NCI-H2029 treated with DMSO at 0.1 percent for 48 hours (cell line): ENCODE measurements at regions not wholly inside any gene's neighbourhood (a gene's known extent, or its start where the extent isn't known, plus 50 kb on each side); places are given as distances from the start of the nearest gene placed in this dataset.
"Not testable (repeated sequence)": the region's sequence is repeated elsewhere in the genome, so short reads cannot be mapped to it uniquely, and the experiment has no call there.

Source experiments
- DNase-seq: peaks from one replicate; lab custom pipeline; 2025; lab: John Stamatoyannopoulos, UW

- not testable (repeated sequence) for DNase-seq
These were observed 644.2 kb upstream of the PRMT6 start for GRCh38 chr1:106412321-106412720.

DNA sequence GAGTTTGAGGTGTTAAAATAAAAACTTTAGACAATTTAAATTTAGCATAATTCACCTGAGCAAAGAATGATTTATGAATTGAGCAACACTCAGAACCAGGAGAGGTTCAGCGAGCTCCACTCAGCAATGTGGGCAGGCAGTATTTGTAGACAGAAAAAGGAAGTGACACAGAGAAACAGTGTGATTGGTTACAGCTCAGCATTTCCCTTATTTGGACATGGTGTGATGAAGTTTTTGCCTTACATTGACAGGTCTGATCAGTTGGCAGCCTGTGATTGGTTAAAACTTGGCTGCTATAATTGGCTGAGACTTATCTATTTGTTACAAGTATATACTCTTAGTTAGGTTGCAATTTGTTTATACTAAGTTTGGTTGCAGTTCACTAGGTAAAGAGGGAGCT is 621.2 kb upstream of the PRMT6 start:
- no peak for DNase-seq

DNA sequence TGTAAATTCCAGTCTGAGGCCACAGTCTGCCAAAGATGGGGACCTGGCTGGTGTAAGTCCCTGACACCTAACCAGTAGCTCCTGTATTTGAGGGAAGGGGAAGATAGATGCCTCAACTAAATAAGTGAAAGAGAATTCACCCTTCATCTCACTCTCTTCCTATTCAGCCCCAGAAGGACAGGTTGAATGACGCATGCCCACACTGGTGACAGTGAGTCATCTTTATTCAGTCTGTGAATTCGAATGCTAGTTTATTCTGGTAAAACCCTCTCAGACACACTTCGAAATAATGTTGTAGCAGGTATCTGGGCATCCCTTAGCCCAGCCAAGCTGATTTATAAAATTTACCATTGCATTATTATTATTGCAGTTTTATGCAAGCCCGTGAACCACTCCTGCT is 617.0 kb upstream of the PRMT6 start:
- DNase-seq: no peak

- DNase-seq: no peak
These were observed 609.0 kb upstream of the PRMT6 start for GRCh38 chr1:106447466-106447865.

DNA sequence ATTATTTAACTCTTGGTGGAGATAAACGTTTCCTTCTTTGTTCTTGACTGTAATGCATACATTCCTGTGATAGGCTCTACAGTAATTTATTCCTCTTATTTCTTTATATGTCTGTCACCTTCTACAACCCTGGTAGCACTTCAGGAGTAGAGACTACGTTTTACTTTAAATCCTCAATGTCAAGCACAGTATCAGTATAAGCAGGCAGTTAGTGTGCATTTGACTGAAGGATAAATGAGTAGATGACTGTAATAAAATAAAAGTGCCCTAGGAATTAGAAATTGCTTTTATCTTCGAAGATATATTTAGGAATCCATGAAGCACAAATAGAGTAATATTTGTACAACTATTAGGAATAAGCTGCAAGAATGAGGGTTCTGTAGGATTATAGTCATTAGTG is 599.6 kb upstream of the PRMT6 start:
- DNase-seq: no peak

DNA sequence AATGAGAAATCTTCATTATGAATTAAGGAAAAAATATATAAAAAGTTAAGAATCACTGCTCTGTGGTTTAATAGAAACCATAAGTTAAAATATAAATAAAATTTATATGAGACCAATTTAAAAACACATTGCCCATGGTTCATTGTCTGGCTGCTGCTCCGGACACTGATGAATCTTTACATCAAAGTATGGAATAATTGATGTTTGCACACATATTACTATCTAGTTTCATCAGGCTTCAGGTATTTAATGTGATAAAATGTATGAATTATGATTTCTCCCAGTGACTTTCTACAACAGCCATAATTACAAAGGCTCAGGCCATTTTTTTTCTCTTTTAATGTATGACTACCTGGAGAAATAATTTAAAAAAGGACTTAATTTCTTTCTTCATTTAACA is 599.1 kb upstream of the PRMT6 start:
- no peak for DNase-seq

DNA sequence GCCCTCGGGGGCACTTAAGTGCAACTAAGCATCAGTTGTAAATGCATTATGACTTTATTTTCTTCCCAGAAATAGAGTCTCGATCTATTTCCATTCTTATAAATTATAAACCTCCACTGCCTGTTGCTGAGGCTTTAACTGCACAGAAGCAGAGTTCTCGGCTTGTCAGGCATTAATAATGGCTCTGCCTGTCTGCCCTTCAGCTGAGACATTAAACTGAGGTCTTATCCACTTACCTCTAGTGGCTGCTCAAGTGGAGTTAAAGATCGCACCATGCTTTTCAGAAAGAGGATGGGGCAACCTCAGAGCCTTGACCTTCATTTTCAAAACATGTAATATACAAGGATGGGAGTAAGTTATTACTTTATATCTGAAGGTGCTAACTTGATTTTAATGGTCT is 597.6 kb upstream of the PRMT6 start:
- DNase-seq: no peak

GRCh38 chr1:106459418-106459817 is 597.1 kb upstream of the PRMT6 start:
- no peak for DNase-seq

DNA sequence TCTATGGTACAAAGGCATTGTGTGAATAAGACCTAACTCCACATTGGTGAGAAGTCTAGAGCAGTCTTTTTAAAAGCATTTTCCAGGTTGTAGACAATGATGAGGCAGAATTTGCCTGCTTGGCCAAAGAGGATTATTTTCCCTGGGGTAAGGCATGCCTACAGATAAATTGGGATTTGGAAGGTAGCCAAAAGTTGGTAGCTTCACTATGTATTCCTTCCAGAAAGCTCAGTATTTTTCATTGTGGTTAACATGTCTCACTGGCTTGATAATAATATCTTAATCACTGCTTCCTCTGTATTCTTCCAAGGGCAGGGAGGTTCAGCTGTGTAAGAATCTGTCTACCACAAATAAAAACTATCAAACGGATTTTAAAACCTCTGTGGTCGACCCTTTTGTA is 590.8 kb upstream of the PRMT6 start:
- DNase-seq: no peak

DNA sequence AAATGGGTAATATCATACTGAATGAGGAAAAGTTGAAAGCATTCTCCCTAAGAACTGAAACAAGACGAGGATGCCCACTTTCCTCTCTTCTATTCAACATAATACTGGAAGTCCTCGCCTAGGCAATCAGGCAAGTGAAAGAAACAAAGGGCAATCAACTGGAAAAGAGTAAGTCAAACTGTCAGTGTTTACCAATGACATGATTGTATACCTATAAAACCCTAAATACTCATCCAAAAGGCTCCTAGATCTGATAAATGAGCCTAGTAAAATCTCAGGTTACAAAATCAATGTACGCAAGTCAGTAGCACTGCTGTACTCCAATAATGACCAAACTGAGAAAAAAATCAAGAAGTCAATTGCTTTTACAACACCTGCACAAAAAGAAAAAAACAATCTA is 575.8 kb upstream of the PRMT6 start:
- DNase-seq: no peak

DNA sequence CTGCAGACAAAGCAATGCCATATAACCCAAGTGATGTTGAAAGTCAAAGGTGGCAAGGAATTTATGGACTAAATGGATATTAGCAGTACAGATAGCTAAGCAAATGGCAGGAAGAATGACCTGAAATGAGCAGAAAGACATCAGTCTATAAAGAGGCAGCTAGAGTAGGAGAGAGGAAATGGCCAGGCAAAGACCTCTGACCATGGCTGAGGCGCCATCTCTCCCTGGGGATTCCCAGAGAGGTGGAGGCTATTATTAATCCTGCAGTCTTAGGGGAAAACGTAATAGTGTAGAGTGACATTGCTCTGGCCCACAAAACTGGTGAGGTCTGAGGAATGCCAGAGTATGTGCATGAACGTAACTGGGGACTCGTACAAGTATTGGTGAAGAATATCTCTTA is 563.6 kb upstream of the PRMT6 start:
- no peak for DNase-seq

DNA sequence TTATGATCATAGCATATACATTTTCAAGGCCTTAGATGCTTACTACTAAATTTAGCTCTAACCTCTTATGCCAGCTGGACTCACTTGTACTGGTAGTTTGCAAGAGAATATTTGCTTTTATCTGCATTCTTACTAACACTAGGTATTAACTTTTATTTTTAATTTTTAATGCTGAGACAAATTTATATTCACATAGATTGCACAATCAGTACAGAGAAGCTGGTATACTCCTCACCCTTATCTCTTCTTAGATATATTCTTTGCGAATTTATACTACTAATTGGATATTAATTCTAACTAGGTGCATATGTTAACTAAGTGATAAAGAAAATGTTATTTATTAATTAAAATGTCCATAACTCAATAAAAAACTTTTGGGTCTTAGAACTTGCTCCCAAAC is 561.8 kb upstream of the PRMT6 start:
- DNase-seq: no peak

- no peak for DNase-seq
These were observed 558.2 kb upstream of the PRMT6 start for GRCh38 chr1:106498238-106498637.

DNA sequence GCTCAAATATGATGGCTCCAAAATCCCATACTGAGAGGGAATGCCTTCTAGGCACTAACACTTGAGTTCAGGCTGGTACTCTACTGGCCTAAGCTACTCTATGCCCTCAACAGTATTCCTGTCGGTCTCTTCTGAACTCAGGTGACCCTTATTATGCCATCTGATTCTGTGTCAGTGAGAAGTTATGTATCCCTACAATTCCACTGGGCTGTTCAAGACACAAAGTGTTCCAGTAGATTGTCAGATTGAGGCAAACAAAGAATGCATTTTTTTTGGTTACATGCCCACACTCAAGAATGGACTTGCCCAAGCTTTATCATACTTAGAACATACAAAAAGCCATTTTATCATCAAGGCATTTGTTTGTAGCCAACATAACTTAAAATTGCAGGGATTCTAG is 553.8 kb upstream of the PRMT6 start:
- DNase-seq: no peak

DNA sequence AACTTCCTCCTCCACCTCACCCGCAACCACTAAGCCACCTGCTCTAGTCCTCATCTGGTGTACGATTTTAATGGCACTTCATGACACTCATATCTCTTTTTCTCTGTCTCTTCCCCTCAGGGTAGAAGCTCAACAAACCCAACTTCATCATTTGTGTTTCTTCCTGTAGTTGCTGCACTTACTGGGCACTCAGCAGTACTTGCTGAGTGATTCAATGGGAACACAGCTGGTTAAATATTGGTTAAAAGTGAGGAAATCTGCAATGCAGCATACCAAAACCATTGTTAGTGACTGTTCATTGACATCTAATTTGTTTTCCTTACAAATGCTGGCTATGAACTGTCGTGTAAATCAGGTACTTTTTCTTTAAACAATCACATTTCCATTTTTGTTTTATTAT is 541.1 kb upstream of the PRMT6 start:
- peak; percentile 23 for DNase-seq

GRCh38 chr1:106517224-106517623 is 539.2 kb upstream of the PRMT6 start:
- no peak for DNase-seq

- DNase-seq: no peak
These were observed 533.0 kb upstream of the PRMT6 start for GRCh38 chr1:106523497-106523896.

DNA sequence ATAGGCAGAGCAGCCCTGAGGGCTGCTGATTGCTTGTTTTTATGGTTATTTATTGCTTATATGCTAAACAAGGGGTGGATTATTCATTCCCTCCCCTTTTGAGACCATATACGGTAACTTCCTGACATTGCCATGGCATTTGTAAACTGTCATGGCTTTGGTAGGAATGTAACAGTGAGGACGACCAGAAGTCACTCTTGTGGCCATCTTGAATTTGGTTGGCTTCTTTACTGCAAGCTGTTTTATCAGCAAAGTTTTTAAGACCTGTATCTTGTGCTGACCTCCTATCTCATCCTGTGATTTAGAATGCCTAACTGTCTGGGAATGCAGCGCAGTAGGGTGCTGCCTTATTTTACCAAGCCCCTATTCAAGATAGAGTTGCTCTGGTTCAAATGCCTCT is 531.8 kb upstream of the PRMT6 start:
- no peak for DNase-seq

- no peak for DNase-seq
These were observed 529.8 kb upstream of the PRMT6 start for GRCh38 chr1:106526650-106527049.

- no peak for DNase-seq
These were observed 521.9 kb upstream of the PRMT6 start for GRCh38 chr1:106534612-106535011.

- DNase-seq: no peak
These were observed 519.7 kb upstream of the PRMT6 start for GRCh38 chr1:106536741-106537140.

GRCh38 chr1:106548726-106549125 is 507.7 kb upstream of the PRMT6 start:
- DNase-seq: no peak

DNA sequence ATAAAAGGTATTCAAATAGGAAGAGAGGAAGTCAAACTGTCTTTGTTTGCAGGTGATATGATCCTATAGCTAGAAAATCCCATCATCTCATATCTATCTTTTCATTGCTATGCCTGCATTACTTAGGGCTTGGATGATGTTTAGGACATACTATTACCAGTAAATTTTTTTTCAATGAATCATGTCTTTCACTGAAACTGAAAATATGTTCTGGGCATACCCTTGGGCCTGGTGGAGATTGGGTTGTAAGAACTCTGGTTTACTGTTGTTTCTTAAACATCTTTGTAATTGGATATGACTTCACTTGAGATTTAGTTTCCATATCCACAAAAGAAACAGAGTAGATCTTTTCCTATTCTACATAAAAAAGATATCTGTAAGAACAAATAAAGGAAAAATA is 502.2 kb upstream of the PRMT6 start:
- no peak for DNase-seq

DNA sequence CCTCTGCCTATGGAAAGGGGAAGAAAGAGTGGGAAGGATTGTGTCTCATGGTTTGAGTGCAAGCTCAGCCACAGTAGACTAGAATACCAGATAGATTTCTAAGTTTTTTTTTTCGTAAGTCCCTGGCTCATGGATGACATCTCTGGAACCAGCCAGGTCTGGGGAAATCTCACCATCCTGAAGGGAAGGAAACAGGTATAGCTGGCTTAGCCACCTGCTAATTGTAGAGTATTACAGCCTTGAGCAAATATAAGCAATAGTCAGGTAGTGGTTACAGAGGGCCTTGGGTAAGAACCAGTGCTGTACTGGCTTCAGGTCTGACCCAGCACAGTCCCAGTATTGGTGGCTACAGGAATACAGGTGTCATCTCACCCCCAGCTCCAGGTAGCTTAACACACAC is 500.9 kb upstream of the PRMT6 start:
- no peak for DNase-seq

- no peak for DNase-seq
These were observed 492.3 kb upstream of the PRMT6 start for GRCh38 chr1:106564192-106564591.
